Sigmoid colon (tissue), 6 donors: ENCODE measurements at regions not wholly inside any gene's neighbourhood (a gene's known extent, or its start where the extent isn't known, plus 50 kb on each side); places are given as distances from the start of the nearest gene placed in this dataset.

Experiments
- DNase-seq: peaks from one replicate; pipeline ENCODE4 v3.0.0-alpha.2; 2019
- H3K27ac ChIP-seq, 4 donors: fragments of 200-600 bp; sonication (generic); one replicate each; pipeline ENCODE4 v1.5.1; 2016 to 2019; ENCODE audit warnings: mild to moderate bottlenecking in 1 of 4
- H3K27me3 ChIP-seq, 3 donors: fragments of 200-600 bp; sonication (generic); one replicate each; pipeline ENCODE4 v1.5.1; 2019; ENCODE audit warnings: mild to moderate bottlenecking in 1 of 3
- H3K36me3 ChIP-seq, 4 donors: fragments of 200-600 bp; sonication (generic); one replicate each; pipeline ENCODE4 v1.5.1; 2016 to 2019
- H3K4me1 ChIP-seq, 4 donors: fragments of 200-600 bp; sonication (generic); one replicate each; pipeline ENCODE4 v1.5.1; 2017 to 2019
- H3K4me3 ChIP-seq, 4 donors: fragments of 200-600 bp; sonication (generic); one replicate each; pipeline ENCODE4 v1.5.1; 2017 to 2019; ENCODE audit warnings: mild to moderate bottlenecking in 2 of 4, moderate library complexity in 1 of 4
- H3K9me3 ChIP-seq, 4 donors: fragments of 200-600 bp in 3 of 4; sonication (generic) in 3 of 4; one replicate each; pipeline versions ENCODE4 v1.5.1 to v1.6.1; 2013 to 2019
- EP300 ChIP-seq, 4 donors: sonication (generic); formaldehyde crosslinking; IDR thresholded peaks; one replicate each; pipeline ENCODE4 v1.6.1; 2017; ENCODE audit warnings: antibody characterized with exemption in 4 of 4
- POLR2A ChIP-seq, 2 donors: fragments of 450-650 bp; IDR thresholded peaks; one replicate each; pipeline ENCODE4 v1.6.1; 2016; ENCODE audit warnings: antibody characterized with exemption in 2 of 2, mild to moderate bottlenecking in 2 of 2, moderate library complexity in 2 of 2
- POLR2AphosphoS5 ChIP-seq, 4 donors: sonication (generic); formaldehyde crosslinking; IDR thresholded peaks; one replicate each; pipeline ENCODE4 v1.6.1; 2017; ENCODE audit warnings: antibody characterized with exemption in 4 of 4
- WGBS, 2 donors: extraction: QIAGEN DNeasy Blood & Tissue Kit; methylation state at CpG; one replicate each; pipeline ENCODE4 v1.1.7; 2013; 5-methylcytosine and 5-hydroxymethylcytosine counted together
- intact Hi-C: fragments of 100-400 bp; cut with DNase I; formaldehyde crosslinking; loops from one replicate; pipeline ENCODE4 v1.15.1; 2023
- TF ChIP-seq, protein P1 (sequence below), 4 experiments: fragments of 450-650 bp in 3 of 4; fragments of 200-600 bp in 1 of 4; IDR thresholded peaks; one replicate each; pipeline ENCODE4 v1.5.1; 2016 to 2019; ENCODE audit warnings: antibody characterized with exemption in 4 of 4, mild to moderate bottlenecking in 3 of 4, moderate library complexity in 2 of 4
- donor health status: healthy with polysubstance abuse.
- donor health status: healthy.

DNA sequence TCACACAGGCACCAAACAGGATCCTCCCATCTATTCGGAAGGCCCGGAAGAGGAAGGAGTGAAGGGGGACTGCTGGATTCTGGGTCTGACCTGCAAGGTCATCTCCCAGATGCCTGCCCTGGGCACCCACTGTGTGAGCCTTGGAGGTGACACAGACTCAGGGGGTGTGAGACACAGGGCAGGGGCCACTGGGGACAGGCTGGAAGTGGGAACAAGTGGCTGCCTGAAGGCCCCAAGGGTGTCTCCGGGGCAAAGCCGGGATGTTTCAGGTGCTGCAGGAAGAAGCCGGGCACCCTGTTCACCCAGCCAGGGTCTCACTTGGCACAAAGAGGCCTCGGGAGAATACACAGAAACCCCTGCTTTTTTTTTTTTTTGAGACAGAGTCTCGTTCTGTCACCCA is 385.5 kb downstream of the CTTN start:
- WGBS, 2 donors: 94 to 97% methylated on average over 7 of the region's 7 CpGs
- Histone ChIP-seq H3K27me3 (no peaks in the 10 kb centered on the region), H3K4me1 (peaks cover 0 to 9% (median 0%) of the 10 kb centered on the region in 4 donors), H3K27ac (no peak overlapping the region), H3K36me3 (no peaks in the 10 kb centered on the region), H3K4me3 (no peak overlapping the region), H3K9me3 (no peaks in the 10 kb centered on the region)
- intact Hi-C loops: no loop called here
- no peak for DNase-seq
- no peak for TF ChIP-seq EP300 (IDR thresholded peaks at IDR 0.05)
- TF ChIP-seq, protein P1, sequence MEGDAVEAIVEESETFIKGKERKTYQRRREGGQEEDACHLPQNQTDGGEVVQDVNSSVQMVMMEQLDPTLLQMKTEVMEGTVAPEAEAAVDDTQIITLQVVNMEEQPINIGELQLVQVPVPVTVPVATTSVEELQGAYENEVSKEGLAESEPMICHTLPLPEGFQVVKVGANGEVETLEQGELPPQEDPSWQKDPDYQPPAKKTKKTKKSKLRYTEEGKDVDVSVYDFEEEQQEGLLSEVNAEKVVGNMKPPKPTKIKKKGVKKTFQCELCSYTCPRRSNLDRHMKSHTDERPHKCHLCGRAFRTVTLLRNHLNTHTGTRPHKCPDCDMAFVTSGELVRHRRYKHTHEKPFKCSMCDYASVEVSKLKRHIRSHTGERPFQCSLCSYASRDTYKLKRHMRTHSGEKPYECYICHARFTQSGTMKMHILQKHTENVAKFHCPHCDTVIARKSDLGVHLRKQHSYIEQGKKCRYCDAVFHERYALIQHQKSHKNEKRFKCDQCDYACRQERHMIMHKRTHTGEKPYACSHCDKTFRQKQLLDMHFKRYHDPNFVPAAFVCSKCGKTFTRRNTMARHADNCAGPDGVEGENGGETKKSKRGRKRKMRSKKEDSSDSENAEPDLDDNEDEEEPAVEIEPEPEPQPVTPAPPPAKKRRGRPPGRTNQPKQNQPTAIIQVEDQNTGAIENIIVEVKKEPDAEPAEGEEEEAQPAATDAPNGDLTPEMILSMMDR (IDR thresholded peaks at IDR 0.05): no peak
- no peak for TF ChIP-seq POLR2AphosphoS5 (IDR thresholded peaks at IDR 0.05)
- TF ChIP-seq POLR2A (IDR thresholded peaks at IDR 0.05): no peak

DNA sequence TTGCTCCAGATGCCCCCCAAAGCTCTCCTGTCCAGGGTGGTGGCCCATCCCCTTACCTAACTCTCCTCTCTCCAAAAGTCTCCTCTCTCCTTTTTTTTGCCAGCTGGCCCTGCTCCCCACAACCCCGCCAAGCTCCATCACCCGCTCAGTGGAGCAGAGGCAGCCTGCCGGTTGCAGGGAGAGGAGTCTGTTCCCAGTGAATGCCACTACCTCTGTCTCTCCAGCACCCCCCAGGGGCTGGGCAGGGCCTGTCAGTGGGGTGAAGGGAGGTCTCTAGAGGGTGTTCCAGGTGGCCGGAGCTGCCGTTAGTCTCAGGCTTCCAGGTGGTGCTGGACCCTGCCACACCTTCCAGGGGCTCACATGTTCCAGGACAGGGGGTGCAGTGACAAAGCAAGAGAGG is 387.0 kb downstream of the CTTN start:
- H3K27me3 ChIP-seq: no peaks in the 10 kb centered on the region
- WGBS, 2 donors: 63 to 84% methylated on average over 5 of the region's 5 CpGs

DNA sequence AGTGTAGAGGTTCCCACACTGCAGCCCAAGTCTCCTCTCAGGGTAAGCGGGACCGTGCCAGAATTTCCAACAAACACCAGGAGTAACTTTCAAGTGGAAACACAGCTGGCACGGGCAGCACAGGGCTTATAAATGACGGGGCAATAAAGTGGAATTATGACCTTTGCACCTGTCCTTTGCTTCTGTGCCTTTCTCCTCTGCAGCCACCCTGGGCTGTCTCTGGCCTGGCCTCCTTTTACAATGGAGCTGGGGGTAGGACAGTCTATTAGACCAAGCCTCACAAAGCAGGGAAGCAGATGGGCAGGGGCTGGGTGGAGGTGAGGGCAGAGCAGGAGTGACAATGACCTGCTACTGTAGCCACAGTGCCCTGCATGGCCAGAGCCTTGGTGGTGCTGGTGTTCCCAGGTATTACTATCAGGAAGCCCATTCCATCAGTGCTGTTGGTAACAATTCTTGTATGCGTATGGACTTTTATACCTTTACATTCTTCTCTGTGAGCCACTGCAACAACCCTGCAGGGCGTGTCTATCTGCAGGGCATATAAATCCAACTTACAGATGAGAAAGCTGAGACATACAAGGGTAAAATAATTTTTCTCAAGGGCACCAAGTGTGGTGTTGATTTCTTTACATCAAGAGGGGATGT is 387.8 kb downstream of the CTTN start:
- Histone ChIP-seq H3K9me3 (no peaks in the 10 kb centered on the region), H3K4me3 (no peak overlapping the region), H3K36me3 (no peaks in the 10 kb centered on the region), H3K27ac (no peak overlapping the region), H3K4me1 (no peaks in the 10 kb centered on the region), H3K27me3 (no peaks in the 10 kb centered on the region)
- TF ChIP-seq POLR2A (IDR thresholded peaks at IDR 0.05) (no peak), POLR2AphosphoS5 (IDR thresholded peaks at IDR 0.05) (no peak), EP300 (IDR thresholded peaks at IDR 0.05) (no peak)
- TF ChIP-seq, protein P1 (IDR thresholded peaks at IDR 0.05): no peak
- no peak for DNase-seq
- 20 to 66% methylated on average over 6 of the region's 6 CpGs for WGBS, 2 donors
- intact Hi-C loops: no loop called here

More for the DNA sequence above, 387.0 kb downstream of the CTTN start:
- no peak overlapping the region for H3K4me3 ChIP-seq
- TF ChIP-seq POLR2A (IDR thresholded peaks at IDR 0.05) (no peak), POLR2AphosphoS5 (IDR thresholded peaks at IDR 0.05) (no peak), EP300 (IDR thresholded peaks at IDR 0.05) (no peak)
- TF ChIP-seq, protein P1 (IDR thresholded peaks at IDR 0.05): no peak
- H3K27ac ChIP-seq: no peak overlapping the region
- H3K36me3 ChIP-seq: no peaks in the 10 kb centered on the region
- DNase-seq: no peak
- intact Hi-C loops: no loop called here
- H3K9me3 ChIP-seq: no peaks in the 10 kb centered on the region
- no peaks in the 10 kb centered on the region for H3K4me1 ChIP-seq

DNA sequence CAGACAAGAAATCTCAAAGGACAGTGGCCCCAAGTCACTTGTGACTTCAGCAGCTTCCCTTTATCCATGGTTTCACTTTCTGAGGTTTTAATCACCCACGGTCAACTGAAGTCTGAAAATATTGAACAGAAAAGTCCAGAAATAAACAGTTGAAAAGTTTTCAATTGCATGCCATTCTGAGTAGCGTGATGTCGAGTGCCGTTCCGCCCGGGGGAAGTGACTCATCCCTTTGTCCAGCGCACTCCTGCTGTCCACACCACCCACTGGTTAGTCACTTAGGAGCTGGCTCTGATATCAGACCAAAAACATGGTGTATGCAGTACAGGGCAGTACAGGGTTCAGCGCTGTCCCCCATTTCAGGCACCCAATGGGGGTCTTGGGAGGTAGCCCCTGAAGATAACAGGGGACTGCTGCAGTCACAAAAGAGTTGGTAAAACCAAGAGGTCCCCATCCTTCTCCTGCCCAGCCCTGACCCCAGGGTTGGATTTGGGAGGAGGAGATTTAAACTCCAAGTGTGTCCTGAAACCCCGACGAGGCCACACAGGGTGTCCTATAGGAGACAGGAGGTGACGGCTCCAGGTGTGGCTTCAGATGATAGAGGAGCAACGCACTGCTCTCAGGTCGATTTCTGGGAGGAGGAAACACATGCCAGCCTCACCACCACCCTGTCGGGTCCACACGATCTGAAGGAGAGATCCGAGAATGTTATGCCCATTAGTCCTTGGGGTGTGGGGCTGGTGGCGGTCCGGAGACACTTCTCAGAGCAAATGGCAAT is 390.1 kb downstream of the CTTN start:
- Histone ChIP-seq H3K9me3 (peaks cover 0 to 6% (median 2%) of the 10 kb centered on the region in 4 donors), H3K27me3 (no peaks in the 10 kb centered on the region), H3K27ac (no peak overlapping the region), H3K4me3 (no peak overlapping the region), H3K36me3 (no peaks in the 10 kb centered on the region), H3K4me1 (no peaks in the 10 kb centered on the region)
- TF ChIP-seq EP300 (IDR thresholded peaks at IDR 0.05) (no peak), POLR2AphosphoS5 (IDR thresholded peaks at IDR 0.05) (no peak), POLR2A (IDR thresholded peaks at IDR 0.05) (no peak)
- TF ChIP-seq, protein P1 (IDR thresholded peaks at IDR 0.05): no peak
- no peak for DNase-seq
- 89 to 90% methylated on average over 18 of the region's 18 CpGs for WGBS, 2 donors
- intact Hi-C loops: no loop called here
